Spleen (tissue), 7 donors: ENCODE measurements at regions not wholly inside any gene's neighbourhood (a gene's known extent, or its start where the extent isn't known, plus 50 kb on each side); places are given as distances from the start of the nearest gene placed in this dataset.

Experiments
- POLR2A ChIP-seq, 3 donors: fragments of 450-650 bp; IDR thresholded peaks; one replicate each; pipeline ENCODE4 v1.5.1; 2017; ENCODE audit warnings: antibody characterized with exemption in 3 of 3, mild to moderate bottlenecking in 1 of 3
- TF ChIP-seq, protein P1 (sequence below), 11 experiments: fragments of 200-600 bp in 7 of 11; fragments of 450-650 bp in 4 of 11; sonication (generic) in 4 of 11; IDR thresholded peaks in 8 of 11; conservative IDR thresholded peaks in 3 of 11; 1 replicate in 7 of 11; 2 replicates in 4 of 11; pipeline versions ENCODE4 v1.4.0 to v1.8.0; 2016 to 2021; ENCODE audit warnings: antibody characterized with exemption in 11 of 11, inconsistent platforms in 4 of 11, mild to moderate bottlenecking in 1 of 11
- donor health status: DM: no; HTN: no; CAD: no; lungs with moderate emphysema.
- donor health status: DM: no; HTN: no; CAD: no.
- donor health status: DM: no; HTN: no; CAD: no.

GRCh38 chr1:217091561-217091960 lies 368.3 kb upstream of the ESRRG start:
- TF ChIP-seq, protein P1, sequence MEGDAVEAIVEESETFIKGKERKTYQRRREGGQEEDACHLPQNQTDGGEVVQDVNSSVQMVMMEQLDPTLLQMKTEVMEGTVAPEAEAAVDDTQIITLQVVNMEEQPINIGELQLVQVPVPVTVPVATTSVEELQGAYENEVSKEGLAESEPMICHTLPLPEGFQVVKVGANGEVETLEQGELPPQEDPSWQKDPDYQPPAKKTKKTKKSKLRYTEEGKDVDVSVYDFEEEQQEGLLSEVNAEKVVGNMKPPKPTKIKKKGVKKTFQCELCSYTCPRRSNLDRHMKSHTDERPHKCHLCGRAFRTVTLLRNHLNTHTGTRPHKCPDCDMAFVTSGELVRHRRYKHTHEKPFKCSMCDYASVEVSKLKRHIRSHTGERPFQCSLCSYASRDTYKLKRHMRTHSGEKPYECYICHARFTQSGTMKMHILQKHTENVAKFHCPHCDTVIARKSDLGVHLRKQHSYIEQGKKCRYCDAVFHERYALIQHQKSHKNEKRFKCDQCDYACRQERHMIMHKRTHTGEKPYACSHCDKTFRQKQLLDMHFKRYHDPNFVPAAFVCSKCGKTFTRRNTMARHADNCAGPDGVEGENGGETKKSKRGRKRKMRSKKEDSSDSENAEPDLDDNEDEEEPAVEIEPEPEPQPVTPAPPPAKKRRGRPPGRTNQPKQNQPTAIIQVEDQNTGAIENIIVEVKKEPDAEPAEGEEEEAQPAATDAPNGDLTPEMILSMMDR (IDR thresholded peaks at IDR 0.05 in 8 of 11, conservative IDR thresholded peaks at IDR 0.05 in 3 of 11), result no peak
- TF ChIP-seq POLR2A (IDR thresholded peaks at IDR 0.05), result no peak
